ENCODE measurements at regions not wholly inside any gene's neighbourhood (a gene's known extent, or its start where the extent isn't known, plus 50 kb on each side); places are given as distances from the start of the nearest gene placed in this dataset.

DNA sequence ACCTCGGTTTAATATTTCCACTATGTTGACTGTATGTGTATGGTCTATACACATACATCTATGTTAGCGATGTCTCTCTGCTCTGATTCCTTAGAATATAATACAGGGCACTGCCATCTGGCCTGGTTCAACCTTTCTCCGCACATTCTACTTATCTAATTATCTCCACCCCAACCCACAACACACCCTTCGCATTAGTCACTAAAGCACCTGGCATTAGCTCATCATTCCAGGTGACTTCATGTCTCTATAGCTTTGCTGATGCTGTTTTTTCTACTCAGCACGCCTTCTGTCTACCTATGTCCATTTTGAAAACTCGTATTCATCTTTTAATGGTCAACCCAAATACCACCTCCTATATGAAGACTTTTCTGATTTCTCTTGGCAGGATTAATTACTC lies 425.2 kb upstream of the RASGEF1B start:
- Mint-ChIP-seq H3K27ac (no peak overlapping the region), H3K27me3 (no peaks in the 10 kb centered on the region), H3K4me3 (no peak overlapping the region), H3K4me1 (peaks cover 8% of the 10 kb centered on the region), H3K9me3 (ENCODE audit: low read depth) (no peaks in the 10 kb centered on the region), H3K36me3 (ENCODE audit: low read depth) (no peaks in the 10 kb centered on the region)
- CTCF ChIA-PET, result no interaction called here
- ATAC-seq (no peak), DNase-seq (no peak)
- intact Hi-C loops (cut with DNase I, micrococcal nuclease), result no loop called here
- POLR2A ChIA-PET, result no interaction called here

DNA sequence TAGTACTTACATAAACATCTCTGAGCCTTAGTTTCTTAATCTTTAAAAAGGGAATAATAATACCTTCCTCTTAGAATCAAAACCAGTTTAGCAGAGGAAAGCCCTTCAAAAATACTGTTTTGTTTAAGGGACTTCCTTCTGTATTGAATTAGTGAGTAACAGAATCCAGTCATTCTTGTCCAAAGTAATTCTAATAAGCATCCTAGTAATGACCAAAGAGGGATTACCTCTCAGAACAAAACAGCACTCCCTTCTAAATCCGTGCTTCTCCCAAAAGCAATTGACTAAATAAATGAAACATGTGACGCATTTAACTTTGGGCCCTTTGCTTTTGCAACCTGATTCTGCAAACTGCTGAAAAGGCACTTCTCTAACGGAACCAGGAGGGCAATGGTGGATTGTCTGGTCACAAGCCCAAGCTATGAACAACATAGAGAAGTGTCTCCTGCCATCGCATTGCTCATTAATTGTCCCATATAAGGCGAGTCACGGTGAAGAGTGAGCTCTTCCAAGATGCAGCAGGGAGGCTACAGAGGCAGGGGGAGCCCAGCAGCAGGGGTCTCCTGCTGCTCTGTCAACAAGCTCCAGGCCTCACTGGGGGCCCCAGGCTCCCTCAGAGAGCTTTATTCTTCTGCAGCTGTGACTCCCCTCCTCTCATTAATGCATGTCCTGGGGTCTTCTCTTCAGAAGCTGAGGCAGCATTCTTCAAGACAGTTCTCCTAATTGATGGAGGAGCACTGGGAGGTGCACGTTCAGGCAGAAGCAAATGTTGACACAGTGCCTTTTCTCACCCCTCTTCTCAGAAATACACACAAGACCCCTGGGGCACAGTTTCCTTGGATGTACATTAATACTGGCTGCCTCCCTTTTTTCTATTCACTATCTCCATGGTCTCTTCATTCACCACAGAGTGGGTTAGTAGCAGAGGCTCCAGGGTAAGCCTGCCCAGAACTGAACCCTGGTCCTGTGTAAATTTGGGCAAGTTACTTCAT lies 419.6 kb upstream of the RASGEF1B start:
- DNase-seq (no peak), ATAC-seq (no peak)
- Mint-ChIP-seq H3K9me3 (ENCODE audit: low read depth) (no peaks in the 10 kb centered on the region), H3K4me1 (no peaks in the 10 kb centered on the region), H3K27me3 (no peaks in the 10 kb centered on the region), H3K27ac (no peak overlapping the region), H3K4me3 (no peak overlapping the region), H3K36me3 (ENCODE audit: low read depth) (no peaks in the 10 kb centered on the region)
- ChIA-PET POLR2A (no interaction called here), CTCF (no interaction called here)
- intact Hi-C loops (cut with DNase I, micrococcal nuclease), result no loop called here

DNA sequence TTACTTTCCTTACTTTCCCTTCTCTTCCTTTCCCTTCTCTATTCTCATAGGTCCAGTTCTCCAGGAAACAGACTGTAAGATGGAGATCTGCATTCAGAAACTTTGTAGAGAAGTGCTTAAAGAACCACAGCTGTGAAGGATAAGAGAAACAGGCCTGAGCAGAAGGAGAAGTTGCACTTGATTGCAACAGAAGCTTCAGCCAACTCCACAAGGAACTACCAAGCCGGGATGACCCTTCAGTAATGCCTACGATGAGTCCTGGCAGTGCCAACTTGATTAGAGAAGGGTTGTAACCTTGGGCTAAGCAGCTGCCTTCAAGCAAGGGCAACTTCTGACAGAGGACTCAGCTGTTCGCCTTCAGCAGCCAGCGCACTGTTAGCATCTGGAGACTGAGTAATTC lies 413.3 kb upstream of the RASGEF1B start:
- Mint-ChIP-seq H3K4me1 (no peaks in the 10 kb centered on the region), H3K9me3 (ENCODE audit: low read depth) (no peaks in the 10 kb centered on the region), H3K27me3 (peaks cover 2% of the 10 kb centered on the region), H3K36me3 (ENCODE audit: low read depth) (no peaks in the 10 kb centered on the region), H3K4me3 (no peak overlapping the region), H3K27ac (no peak overlapping the region)
- CTCF ChIA-PET, result interaction anchor here (2.4 kb wide), 1 partner anchor 29 kb away, joined by 9 read pairs; no protein-coding TSS in a partner anchor
- no peak for ATAC-seq
- DNase-seq, result no peak
- POLR2A ChIA-PET, result no interaction called here
- intact Hi-C loops (cut with DNase I, micrococcal nuclease), result no loop called here

DNA sequence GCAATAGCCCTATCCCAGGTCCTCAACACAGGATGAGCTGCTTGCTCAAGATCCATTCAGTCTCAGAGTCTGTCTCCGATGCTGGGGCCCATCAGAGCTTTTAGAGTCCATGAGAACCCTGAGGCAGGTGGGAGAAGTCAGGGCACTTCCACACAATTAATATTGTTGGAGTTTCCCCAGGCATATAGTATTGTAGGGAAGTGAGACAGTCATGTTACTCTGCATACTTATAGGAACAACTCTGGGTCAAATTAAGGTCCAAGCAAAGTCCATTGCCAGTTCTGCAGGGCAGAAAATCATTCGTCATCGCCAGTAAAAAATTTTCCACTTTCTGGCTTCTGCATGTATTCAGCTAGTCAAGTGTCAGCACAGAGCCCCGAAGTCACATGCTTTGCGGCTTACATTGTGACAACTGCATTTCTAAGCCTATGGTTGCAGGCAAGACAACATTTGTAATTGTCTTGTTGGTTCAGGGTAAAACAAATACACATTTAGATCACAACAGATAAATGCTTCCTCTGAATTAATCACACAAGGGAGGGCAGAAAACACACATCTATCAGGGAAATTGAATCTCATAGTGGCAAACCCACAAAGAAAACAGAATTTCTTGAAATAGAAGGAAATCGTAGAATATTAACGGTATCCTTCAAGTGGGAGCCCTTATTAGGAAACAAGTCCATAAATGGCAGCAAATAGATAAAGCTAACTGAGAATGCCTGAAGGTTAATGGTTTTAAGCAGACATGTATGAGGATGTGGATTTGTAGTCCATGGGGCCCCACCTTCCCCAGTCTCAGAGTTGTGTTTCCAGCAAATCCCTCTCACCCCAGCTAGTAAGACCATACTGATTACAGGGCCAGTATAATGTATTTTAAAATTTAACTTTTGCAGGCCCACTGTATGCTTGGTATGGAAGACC lies 412.1 kb upstream of the RASGEF1B start:
- Mint-ChIP-seq H3K27ac (no peak overlapping the region), H3K4me1 (no peaks in the 10 kb centered on the region), H3K36me3 (ENCODE audit: low read depth) (no peaks in the 10 kb centered on the region), H3K9me3 (ENCODE audit: low read depth) (no peaks in the 10 kb centered on the region), H3K27me3 (peaks cover 2% of the 10 kb centered on the region), H3K4me3 (no peak overlapping the region)
- intact Hi-C loops (cut with DNase I, micrococcal nuclease), result no loop called here
- CTCF ChIA-PET, result interaction anchor here (0.7 to 2.4 kb wide), 2 partner anchors 30 to 38 kb away, joined by 3 to 9 read pairs; no protein-coding TSS in a partner anchor
- DNase-seq, result no peak
- POLR2A ChIA-PET, result no interaction called here
- ATAC-seq, result no peak

DNA sequence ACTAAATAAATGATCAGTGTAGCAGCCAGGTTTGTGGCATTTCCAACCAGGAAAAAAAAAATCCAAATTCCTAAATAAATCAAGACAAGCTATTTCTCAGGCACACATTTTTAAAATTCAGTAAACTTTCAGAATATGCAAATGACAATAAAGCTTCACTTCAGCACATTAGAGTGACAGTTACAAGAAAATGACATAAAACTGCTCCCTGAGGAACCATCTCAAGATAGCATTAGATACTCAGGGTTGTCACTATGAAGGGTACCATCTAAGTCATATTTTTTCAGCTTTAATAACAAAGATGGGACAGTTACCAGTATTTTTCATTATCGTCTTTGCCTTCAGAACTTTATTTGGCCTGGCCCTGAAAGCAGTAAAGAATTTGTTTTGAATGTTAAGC lies 411.3 kb upstream of the RASGEF1B start:
- ChIA-PET CTCF (interaction anchor here (0.7 kb wide), 1 partner anchor 39 kb away, joined by 3 read pairs; no protein-coding TSS in a partner anchor), POLR2A (no interaction called here)
- DNase-seq, result no peak
- no peak overlapping the region for H3K27ac Mint-ChIP-seq
- H3K9me3 Mint-ChIP-seq (ENCODE audit: low read depth), result no peaks in the 10 kb centered on the region
- no peaks in the 10 kb centered on the region for H3K36me3 Mint-ChIP-seq (ENCODE audit: low read depth)
- H3K27me3 Mint-ChIP-seq, result peaks cover 2% of the 10 kb centered on the region
- intact Hi-C loops (cut with DNase I, micrococcal nuclease), result no loop called here
- H3K4me3 Mint-ChIP-seq, result no peak overlapping the region
- no peaks in the 10 kb centered on the region for H3K4me1 Mint-ChIP-seq
- no peak for ATAC-seq

DNA sequence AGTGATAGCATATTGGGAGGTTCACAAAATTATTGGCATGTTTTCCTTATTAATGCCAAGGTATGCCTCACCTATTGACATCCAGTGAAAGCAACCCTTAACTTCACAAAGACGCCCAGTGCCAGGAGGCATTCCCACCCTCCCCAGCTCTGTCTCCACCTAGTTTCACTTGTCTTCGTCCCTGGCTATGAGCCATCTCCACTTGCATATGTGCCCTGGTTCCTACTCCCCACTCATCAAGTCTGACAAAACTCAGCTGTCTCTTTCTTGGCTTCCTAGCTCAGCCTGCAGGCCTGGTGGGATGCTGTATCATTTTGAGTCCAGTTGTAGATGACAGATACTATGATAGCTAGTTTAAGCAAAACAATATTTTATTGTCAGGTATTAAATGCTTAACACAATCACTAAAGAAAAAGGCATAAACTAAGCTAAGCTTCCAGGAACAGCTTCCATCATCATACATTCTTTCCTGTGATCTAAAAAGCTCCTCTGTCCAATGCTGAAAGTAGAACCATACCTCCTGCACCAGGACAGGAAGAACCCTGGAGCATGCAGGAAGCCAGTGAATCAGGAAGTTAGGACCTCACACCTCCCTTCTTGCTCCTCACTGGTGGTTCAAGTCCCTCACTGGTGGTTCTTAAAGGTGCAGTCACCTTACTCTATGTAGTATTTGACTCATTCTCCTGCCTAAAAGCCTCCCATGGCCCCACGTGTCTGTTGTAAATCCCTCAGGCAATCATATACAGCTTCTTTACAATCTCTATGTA lies 410.3 kb upstream of the RASGEF1B start:
- intact Hi-C loops (cut with DNase I, micrococcal nuclease), result no loop called here
- H3K9me3 Mint-ChIP-seq (ENCODE audit: low read depth), result no peaks in the 10 kb centered on the region
- no peaks in the 10 kb centered on the region for H3K36me3 Mint-ChIP-seq (ENCODE audit: low read depth)
- no peak overlapping the region for H3K4me3 Mint-ChIP-seq
- ATAC-seq, result no peak
- no peak overlapping the region for H3K27ac Mint-ChIP-seq
- no peaks in the 10 kb centered on the region for H3K4me1 Mint-ChIP-seq
- ChIA-PET CTCF (interaction anchor here (0.7 kb wide), 1 partner anchor 32 kb away, joined by 3 read pairs; no protein-coding TSS in a partner anchor), POLR2A (no interaction called here)
- DNase-seq, result no peak
- H3K27me3 Mint-ChIP-seq, result peaks cover 2% of the 10 kb centered on the region

DNA sequence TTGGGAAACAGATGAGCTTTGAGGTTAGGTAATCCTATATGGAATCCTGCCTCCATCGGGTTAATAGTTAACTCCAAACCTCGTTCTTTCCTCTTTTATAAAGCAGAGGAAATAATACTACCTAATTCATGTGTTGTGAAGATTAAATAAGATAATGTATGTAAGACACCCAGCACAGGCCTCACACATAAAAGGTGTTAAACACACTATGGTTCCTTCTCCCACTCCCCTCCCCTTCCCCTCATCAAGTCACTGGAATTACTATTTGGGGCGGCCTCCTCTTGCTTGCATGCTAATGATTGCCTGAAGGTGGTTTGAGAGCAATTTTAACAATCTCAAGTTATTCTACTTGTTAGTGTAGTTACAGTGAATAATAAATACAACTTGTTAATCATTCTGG lies 404.4 kb upstream of the RASGEF1B start:
- intact Hi-C loops (cut with DNase I, micrococcal nuclease), result no loop called here
- H3K4me1 Mint-ChIP-seq, result no peaks in the 10 kb centered on the region
- ATAC-seq (no peak), DNase-seq (no peak)
- no peaks in the 10 kb centered on the region for H3K27me3 Mint-ChIP-seq
- no peak overlapping the region for H3K4me3 Mint-ChIP-seq
- H3K36me3 Mint-ChIP-seq (ENCODE audit: low read depth), result no peaks in the 10 kb centered on the region
- no peak overlapping the region for H3K27ac Mint-ChIP-seq
- POLR2A ChIA-PET, result no interaction called here
- no peaks in the 10 kb centered on the region for H3K9me3 Mint-ChIP-seq (ENCODE audit: low read depth)
- CTCF ChIA-PET, result no interaction called here

DNA sequence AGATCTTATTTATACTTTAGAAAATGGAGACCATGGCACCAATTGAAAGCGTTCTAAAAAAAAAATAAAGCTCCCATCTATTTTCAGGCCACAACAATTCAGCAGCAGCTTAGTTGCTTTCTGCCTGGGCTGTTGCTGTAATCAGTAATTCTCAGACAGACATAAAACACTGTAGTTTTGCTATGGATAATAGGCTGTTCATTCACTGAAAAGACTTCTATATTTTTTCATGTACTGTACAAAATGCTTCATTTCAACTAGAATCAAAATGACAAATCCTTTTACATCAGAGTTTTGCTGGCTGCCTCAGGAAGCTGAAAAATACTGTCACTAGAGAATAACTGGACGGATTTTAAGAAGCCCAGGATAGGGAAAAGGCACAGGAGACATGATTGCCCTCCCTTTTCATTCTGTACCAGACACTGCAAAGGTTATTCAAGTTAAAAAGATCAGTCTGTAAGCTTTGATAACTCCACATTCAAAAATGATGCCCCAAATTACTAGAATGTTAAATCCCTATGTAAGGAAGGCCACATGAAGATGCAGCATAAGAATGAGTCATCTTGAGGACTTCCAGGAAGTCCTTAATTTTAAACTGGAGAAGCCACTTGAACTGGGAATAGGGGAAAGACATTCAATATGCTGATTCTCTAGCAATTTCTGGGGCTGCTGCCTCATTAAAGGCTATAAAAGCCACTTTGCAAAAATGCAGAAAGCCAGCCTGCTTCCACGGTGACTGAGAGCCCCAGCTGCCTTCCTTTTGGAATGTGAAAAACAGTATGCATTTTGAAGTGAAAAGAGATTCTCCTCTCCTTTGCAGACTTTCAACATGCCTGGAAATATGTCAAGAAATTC lies 403.2 kb upstream of the RASGEF1B start:
- ChIA-PET POLR2A (no interaction called here), CTCF (interaction anchor here (0.7 to 1.9 kb wide), 3 partner anchors 14 to 192 kb away, joined by 3 to 6 read pairs (median 4); no protein-coding TSS in a partner anchor)
- Mint-ChIP-seq H3K4me1 (no peaks in the 10 kb centered on the region), H3K4me3 (no peak overlapping the region), H3K27me3 (no peaks in the 10 kb centered on the region), H3K27ac (no peak overlapping the region), H3K36me3 (ENCODE audit: low read depth) (no peaks in the 10 kb centered on the region), H3K9me3 (ENCODE audit: low read depth) (no peaks in the 10 kb centered on the region)
- DNase-seq, result no peak
- intact Hi-C loops (cut with DNase I, micrococcal nuclease), result no loop called here
- ATAC-seq, result no peak

DNA sequence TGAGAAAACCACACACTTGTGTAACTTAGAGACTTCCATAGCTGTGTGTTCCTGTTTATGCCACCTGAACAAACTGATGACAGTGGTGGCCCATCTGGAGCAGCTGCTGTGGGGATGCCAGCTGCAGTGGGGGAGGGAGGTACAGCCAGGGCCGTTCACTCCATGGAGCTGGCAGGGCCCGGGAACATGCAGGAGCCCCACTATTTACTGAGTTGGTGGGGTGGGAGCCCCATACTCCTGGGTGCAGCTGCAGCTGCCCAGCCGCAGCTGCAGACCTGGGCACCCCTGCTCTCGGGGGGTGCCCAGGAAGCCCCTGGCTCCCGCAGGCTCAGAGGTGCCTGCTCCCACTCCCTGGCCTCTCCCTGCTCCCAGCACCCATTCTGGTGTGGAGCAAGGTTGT lies 398.6 kb upstream of the RASGEF1B start:
- no peak for ATAC-seq
- Mint-ChIP-seq H3K27me3 (no peaks in the 10 kb centered on the region), H3K4me3 (no peak overlapping the region), H3K4me1 (no peaks in the 10 kb centered on the region), H3K9me3 (ENCODE audit: low read depth) (peaks cover 2% of the 10 kb centered on the region), H3K36me3 (ENCODE audit: low read depth) (no peaks in the 10 kb centered on the region), H3K27ac (no peak overlapping the region)
- DNase-seq, result no peak
- intact Hi-C loops (cut with DNase I, micrococcal nuclease), result no loop called here
- ChIA-PET CTCF (no interaction called here), POLR2A (no interaction called here)

DNA sequence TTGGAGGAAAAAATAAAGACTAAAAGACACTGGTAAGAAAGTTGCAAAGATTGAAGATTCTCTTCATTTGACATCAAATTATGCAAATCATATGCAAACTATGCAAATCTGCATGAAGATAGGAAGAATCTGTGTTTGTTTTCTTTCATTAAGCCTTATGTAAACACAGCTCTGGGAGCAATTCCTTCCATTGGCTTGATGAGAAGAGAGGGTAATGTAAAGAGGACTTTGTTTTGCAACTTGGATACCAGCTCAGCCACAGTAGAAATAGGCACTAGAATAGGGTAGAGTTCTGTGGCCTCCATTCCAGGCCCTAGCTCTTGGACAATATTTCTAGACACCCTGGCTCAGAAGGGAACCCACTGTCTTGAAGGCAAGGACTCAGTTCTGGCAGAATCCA lies 388.4 kb upstream of the RASGEF1B start:
- DNase-seq, result no peak
- ATAC-seq, result no peak
- H3K4me3 Mint-ChIP-seq, result no peak overlapping the region
- peaks cover under 1% of the 10 kb centered on the region for H3K36me3 Mint-ChIP-seq (ENCODE audit: low read depth)
- ChIA-PET CTCF (interaction anchor here (1.0 to 1.7 kb wide), 2 partner anchors 15 to 54 kb away, joined by 3 to 4 read pairs; no protein-coding TSS in a partner anchor), POLR2A (no interaction called here)
- peaks cover 1% of the 10 kb centered on the region for H3K9me3 Mint-ChIP-seq (ENCODE audit: low read depth)
- H3K27ac Mint-ChIP-seq, result no peak overlapping the region
- intact Hi-C loops (cut with DNase I, micrococcal nuclease), result no loop called here
- peaks cover 5% of the 10 kb centered on the region for H3K27me3 Mint-ChIP-seq
- H3K4me1 Mint-ChIP-seq, result no peaks in the 10 kb centered on the region

Measured in activated CD4-positive, alpha-beta T cell treated with anti-CD3 and anti-CD28 coated beads for 36 hours (primary cell).